GM18517 (cell line): ENCODE measurements at regions not wholly inside any gene's neighbourhood (a gene's known extent, or its start where the extent isn't known, plus 50 kb on each side); places are given as distances from the start of the nearest gene placed in this dataset.

Experiments used
- ATAC-seq: cut with Tn5 transposase; IDR thresholded peaks from one replicate; pipeline ENCODE4 v1.9.1; 2021; ENCODE audit warnings: mild to moderate bottlenecking, moderate library complexity; ENCODE audit not compliant: unreplicated experiment

DNA sequence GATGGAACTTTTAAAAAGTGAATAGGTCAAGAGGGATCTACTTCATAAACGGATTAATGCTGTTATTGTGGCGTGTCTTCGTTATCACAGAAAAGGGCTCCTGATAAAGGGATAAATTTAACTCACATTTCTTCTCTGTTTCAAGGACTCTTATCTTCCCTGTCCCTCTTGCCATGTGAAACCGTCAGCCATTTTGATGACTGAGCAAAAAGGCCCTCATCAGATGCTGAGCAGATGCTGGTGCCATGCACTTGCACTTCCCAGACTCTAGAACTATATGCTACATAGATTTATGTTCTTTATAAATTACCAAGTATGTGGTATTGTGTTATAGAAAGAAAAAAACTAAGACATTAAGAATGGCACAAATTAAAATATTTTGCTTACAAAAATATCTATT, 1011.8 kb upstream of the GBE1 start:
- ATAC-seq: no peak

DNA sequence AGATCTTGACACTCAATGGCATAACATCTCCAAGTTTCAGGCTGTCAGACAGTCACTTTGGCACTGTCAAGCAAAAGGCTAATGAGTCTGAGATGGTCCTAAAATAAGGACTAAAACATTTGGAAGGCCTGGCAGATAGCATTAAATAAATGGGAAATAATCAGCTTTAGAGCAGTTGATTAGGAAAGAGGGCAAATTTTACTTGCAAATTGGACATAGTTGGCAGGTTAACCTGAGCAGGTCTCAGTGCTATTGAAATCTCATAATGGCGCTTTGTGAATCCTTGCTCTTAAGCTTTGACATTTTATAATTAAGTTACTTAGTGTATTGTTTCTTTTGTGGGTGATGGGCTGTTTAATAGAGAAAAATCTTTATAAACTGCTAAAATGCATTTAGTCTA, 1003.1 kb upstream of the GBE1 start:
- no peak for ATAC-seq

GRCh38 chr3:82761858-82762257, 1000.4 kb upstream of the GBE1 start:
- no peak for ATAC-seq

DNA sequence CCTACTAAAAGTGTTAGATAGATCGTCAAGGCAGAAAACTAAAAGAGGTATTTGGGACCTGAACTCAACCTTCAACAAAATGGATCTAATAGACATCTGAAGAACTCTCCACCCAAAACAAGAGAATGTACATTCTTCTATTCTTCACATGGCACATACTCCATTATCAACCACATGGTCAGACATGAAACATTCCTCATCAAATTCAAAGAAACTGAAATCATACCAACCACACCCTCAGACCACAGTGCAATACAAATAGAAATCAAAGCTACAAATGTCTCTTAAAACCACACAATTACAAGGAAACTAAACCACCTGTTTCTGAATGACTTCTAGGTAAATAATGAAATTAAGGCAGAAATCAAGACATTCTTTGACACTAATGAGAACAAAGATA, 984.1 kb upstream of the GBE1 start:
- ATAC-seq: no peak

DNA sequence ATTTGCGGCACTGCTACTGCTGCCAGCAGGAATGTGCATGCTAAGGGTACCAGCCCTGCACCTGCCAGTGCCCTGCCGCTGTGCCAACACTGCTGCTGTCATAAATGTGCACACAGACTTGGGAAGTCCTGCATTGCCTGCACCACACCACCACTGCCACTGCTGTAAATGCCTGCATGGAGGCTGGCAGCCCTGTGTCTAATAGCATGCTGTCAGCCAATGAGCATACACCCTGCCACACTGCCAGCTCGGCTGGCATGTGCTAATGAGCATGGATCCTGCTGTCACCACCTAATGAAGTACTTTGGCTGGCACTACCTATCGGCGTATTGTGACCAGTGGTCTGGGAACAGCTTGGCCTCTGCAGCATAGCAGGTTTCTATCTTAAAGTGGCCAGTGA, 981.8 kb upstream of the GBE1 start:
- no peak for ATAC-seq

GRCh38 chr3:82741346-82741745, 979.9 kb upstream of the GBE1 start:
- ATAC-seq: no peak

- ATAC-seq: no peak
Observed at GRCh38 chr3:82739390-82739789, 977.9 kb upstream of the GBE1 start.

DNA sequence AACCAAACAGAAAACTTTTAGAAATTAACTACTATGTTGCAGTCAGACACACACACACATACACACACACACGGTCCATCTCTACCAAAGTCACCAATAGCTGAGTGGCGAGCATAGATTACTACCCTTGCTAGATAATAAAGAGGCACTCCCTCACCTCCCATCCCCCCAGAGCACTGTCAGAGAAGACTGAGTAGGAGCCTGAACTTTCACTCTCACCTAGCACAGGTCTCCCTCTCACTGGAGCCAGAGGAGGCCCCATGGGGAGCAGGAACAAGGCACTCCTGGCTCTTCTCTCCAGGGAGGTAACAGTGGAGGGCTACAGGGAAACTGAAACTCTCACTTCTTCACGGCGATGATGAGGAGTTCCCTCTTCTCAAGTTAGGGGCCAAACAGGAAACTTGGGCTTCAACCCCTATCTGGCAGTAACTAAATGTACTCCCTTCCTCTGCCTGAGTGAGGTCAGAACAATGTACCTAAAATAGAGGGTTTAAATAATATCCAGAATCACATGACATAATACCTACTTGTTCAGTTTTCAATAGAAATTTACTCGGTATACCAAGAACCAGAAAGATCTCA, 975.3 kb upstream of the GBE1 start:
- ATAC-seq: no peak

- no peak for ATAC-seq
Observed at GRCh38 chr3:82715091-82715856, 953.8 kb upstream of the GBE1 start.

DNA sequence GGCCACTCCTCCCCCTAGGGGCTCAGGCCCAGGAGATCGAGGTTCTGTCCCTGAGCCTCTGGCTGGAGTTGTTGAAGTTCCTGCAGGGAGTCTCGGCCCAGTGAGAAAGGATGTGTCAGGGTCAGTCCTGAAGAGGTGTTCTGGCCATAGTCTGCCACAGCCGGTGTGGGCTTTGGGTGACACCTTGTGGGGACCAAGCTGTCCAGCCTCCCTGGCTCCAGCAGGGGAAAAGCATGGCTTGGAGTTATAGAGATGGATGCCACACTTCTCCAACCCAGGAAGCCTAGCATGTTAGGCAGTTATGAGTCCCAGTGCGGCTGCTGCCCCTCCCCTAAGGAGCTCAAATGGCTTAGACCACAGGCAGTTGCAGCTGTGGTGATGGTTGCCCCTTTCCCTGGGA, 945.6 kb upstream of the GBE1 start:
- ATAC-seq: no peak

- no peak for ATAC-seq
Observed at GRCh38 chr3:82685761-82686160, 924.3 kb upstream of the GBE1 start.

DNA sequence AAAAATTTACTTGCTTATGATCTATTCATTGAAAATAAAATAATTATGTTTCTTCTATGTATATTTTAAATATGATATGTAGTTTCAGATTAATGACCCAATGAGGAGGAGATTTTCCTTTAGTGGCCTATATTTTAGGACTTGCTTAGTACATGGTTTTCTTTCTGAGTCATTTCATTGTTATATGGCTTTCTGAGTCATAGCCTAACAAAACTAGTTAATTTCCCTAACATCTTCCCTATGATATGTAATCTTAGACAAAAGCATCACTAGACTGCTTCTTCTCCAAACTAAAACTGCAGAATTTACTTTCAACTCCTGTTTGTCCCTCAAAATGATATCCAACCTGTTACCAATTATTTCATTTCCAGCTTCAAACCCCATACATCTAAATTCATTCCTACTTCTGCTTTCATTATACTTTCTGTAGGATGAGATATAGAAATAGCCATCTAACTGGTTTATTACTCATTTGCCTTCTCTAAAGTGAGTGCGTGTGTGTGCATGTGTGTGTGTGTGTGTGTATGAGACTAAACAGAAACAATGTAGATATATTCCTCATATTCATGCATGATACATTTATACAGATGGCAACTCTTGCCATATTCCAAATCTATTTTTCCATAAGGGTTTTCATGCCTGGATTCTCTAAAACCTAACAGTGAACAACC, 915.0 kb upstream of the GBE1 start:
- no peak for ATAC-seq

- no peak for ATAC-seq
Observed at GRCh38 chr3:82672966-82673365, 911.5 kb upstream of the GBE1 start.

DNA sequence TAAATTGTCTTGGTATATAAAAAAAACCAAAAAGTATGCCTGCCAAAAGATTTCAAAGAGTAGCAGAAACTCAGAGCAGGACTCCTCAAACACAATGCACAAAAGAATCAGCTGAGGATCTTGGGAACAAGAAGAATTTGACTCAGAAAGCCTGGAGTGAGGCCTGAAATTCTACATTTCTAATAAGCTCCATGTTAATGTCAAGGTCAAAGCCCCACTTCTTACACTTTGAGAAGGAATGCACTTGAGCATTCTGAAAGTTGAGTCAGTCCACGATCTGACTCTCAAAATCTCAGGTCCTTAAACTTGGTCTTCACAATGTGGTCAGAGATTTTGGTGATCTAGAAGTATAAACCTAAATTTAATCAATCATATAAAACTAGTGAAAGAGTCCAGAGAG, 910.0 kb upstream of the GBE1 start:
- no peak for ATAC-seq

- no peak for ATAC-seq
Observed at GRCh38 chr3:82654708-82655107, 893.3 kb upstream of the GBE1 start.

DNA sequence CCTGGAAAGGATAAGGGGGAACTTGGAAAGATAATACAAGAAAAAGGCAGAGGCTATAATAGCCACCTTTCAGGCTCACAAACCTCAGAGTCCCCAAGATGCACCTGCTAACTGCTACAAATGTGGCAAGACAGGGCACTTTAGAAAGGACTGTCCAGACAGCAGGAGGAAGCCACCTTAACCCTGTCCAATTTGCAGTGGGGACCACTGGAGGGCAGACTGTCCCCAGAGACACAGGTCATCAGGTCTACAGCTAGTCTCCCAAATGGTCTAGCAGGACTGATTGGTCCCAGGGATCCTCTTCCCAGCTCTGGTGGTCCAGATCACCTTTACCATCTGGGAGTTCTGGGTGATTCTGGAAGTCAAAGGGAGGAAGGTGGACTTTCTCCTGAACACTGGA, 882.5 kb upstream of the GBE1 start:
- ATAC-seq: no peak

- no peak for ATAC-seq
Observed at GRCh38 chr3:82641701-82642100, 880.3 kb upstream of the GBE1 start.

- ATAC-seq: no peak
Observed at GRCh38 chr3:82640254-82640653, 878.8 kb upstream of the GBE1 start.

DNA sequence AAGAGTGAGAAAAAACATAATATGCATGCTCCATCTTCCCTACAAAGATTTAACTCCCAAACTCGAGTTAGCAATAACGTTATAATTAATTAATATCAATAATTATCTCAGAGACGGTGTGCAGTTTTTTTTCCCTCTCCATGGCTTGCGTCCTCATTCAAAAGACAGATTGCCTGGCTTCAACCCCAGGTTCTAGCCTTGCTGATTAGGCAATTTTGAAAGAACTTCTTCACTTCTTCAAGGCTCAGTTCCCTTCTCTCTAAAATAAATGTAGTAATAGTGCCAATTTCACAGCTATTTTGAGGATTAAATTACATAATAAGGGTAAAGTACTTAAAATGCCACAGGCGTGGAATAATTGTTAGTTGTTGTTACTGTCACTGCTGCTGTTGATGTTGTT, 876.1 kb upstream of the GBE1 start:
- no peak for ATAC-seq

DNA sequence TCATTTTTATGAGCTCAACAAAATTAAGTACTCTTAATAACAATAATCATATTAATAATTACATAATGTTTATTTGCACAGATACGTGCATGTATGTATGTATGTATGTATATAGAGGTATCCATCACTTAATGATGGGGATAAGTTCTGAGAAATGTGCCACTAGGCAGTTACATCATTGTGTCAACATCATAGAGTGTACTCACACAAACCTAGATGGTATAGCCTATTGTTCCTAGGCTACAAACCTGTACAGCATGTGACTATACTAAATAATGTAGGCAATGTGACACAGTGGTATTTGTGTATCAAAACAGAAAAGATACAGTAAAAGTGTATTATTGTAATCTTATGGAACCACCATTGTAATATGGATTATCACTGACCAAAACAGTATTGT, 874.7 kb upstream of the GBE1 start:
- ATAC-seq: no peak

GRCh38 chr3:82633319-82633718, 871.9 kb upstream of the GBE1 start:
- ATAC-seq: no peak

GRCh38 chr3:82629937-82630336, 868.5 kb upstream of the GBE1 start:
- ATAC-seq: no peak
